ENCODE measurements at regions not wholly inside any gene's neighbourhood (a gene's known extent, or its start where the extent isn't known, plus 50 kb on each side); places are given as distances from the start of the nearest gene placed in this dataset.

- no peak for TF ChIP-seq CTCF (IDR thresholded peaks at IDR 0.05)
- no peak for TF ChIP-seq POLR2A (IDR thresholded peaks at IDR 0.05)
Observed at GRCh38 chr14:53711205-53711604, 245.4 kb downstream of the BMP4 start.

Data from ovary (tissue), 3 donors.